ENCODE measurements at regions not wholly inside any gene's neighbourhood (a gene's known extent, or its start where the extent isn't known, plus 50 kb on each side); places are given as distances from the start of the nearest gene placed in this dataset.

DNA sequence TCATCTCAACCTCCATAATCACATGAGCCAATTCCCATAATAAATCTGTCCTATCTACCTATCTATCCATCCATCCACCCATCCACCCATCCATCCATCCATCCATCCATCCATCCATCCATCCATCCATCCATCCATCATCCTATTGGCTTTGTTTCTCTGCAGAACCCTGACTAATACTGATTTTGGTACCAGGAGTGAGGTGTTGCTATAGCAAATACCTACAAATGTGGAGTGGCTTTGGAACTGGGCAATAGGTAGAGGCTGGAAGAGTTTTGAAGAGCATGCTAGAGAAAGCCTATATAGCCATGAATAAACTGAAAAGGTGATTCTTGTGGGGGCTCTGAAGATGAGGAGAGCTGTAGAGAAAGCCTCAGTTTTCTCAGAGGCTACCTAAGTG is 88.7 kb upstream of the ANKRD28 start:
- TF ChIP-seq SP1 (IDR thresholded peaks at IDR 0.05) (no peak), FOXA1 (IDR thresholded peaks at IDR 0.05) (no peak), BHLHE40 (IDR thresholded peaks at IDR 0.05; ENCODE audit: borderline replicate concordance) (no peak), ELF4 (IDR thresholded peaks at IDR 0.05) (no peak), ZNF384 (IDR thresholded peaks at IDR 0.05) (no peak), FOXM1 (IDR thresholded peaks at IDR 0.05; ENCODE audit: borderline replicate concordance) (no peak), SUZ12 (IDR thresholded peaks at IDR 0.05) (no peak), FOXK2 (IDR thresholded peaks at IDR 0.05) (no peak), TARDBP (IDR thresholded peaks at IDR 0.05) (no peak)
- TF ChIP-seq, protein P1, sequence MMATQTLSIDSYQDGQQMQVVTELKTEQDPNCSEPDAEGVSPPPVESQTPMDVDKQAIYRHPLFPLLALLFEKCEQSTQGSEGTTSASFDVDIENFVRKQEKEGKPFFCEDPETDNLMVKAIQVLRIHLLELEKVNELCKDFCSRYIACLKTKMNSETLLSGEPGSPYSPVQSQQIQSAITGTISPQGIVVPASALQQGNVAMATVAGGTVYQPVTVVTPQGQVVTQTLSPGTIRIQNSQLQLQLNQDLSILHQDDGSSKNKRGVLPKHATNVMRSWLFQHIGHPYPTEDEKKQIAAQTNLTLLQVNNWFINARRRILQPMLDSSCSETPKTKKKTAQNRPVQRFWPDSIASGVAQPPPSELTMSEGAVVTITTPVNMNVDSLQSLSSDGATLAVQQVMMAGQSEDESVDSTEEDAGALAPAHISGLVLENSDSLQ (IDR thresholded peaks at IDR 0.05), result no peak

Measured in HEK293T (cell line).